Stimulated activated CD4-positive, alpha-beta T cell treated with anti-CD3 and anti-CD28 coated beads, Interleukin-4, amount 100 ng/mL, for 48 hours (primary cell): ENCODE measurements at regions not wholly inside any gene's neighbourhood (a gene's known extent, or its start where the extent isn't known, plus 50 kb on each side); places are given as distances from the start of the nearest gene placed in this dataset.
"Not testable (repeated sequence)": the region's sequence is repeated elsewhere in the genome, so short reads cannot be mapped to it uniquely, and the experiment has no call there.

Experiments used
- DNase-seq, 2 donors: peaks; one replicate each; pipeline ENCODE4 v3.0.0-alpha.2; 2020; ENCODE audit warnings: low read depth in 2 of 2

DNA sequence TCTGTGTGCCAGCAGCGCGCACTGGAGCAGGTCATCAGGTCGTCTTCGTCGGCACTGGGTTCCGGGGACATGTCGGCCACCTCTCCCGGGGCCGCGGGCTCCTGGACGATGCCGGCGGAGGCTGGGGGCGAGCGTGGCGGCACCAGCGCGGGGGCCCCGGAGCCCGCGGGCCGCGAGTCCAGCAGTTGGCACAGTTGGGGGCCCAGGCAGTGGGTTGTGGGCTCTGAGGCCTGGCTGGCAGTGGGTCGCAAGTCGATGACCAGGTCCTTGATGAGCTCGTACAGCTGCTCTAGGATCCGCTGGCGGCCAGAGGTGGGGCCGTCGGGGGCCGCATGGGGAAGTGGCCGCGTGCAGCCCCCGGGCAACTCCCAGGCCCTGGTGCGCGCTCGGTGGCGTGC lies 300.5 kb downstream of the CCDC74A start:
- no peak for DNase-seq

DNA sequence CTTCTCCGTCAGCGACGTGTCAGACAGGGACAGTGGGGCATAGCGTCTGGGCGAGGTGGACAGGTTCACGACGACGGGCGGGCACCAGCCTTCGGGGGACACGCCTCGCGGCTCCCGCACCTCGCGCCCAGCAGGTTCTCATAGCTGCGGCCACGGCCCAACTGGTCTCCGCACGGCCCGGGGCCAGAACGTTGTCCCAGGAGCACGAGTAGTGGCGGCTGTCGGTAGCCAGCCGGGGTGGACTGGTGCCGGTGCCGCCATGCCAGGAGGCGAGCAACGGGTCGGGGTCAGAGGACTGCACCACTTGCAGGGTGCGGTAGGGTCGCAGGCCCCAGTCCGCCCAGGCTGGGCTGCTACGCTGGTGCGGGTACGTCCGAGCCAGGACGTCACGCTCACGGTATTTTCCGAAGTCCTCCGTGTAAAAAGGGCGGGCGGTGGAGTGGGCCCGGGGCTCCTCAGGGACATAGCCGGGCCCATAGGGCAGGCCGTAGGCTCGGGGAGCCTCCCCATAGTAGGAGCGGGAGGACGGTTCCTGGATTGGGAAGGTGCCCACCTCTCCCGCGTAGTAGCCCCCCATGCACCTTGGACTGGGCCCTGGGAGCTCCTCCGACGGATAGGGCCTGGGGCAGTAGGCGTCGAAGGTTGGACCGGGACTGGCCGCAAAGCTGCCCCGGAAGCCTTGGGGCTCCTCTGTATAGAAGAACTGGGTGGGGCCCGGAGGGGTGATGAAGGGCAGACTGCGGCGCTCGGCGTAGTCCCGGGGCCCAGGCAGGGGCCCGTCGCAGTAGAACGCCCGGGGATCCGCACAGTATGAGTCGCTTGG lies 301.2 kb downstream of the CCDC74A start:
- DNase-seq: not testable (repeated sequence)

DNA sequence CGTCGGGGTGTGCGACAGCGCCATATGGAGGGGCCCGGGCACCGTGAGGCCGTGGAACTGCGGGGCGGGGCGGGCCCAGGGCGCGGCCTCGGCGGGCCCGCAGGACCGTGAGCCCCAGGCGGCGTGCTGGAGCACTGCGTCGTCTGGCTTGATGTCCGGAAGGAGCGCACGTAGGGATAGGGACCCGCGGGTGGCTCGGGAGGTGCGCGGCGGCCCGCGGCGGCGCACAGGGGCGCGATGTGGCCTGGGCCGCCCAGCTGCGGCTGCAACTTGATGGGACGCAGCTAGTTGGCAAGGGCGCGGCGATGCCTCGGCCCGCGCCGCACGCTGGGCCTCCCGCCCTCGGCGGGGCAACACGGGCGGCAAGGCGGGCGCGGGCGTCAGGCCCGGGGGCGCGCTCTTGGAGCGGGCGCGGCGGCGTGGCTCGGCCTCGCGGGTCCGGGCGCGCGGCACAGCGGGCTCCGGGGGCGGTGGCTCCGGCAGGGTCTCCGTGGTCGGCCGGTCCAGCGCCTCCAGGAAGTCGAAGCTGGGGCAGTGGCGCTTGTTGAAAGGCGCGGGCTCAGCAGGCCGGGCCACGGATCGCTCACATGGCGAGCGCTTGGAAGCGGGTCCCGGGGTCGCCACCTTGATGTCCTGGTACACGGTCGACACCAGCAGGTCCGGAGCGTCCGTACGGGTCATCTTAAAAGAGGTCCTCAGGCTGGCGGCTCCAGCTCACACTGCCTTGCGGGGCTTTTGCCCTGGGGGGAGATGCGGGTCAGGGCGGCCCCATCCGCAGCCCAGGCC lies 302.0 kb downstream of the CCDC74A start:
- DNase-seq: not testable (repeated sequence)

- not testable (repeated sequence) for DNase-seq
These were observed 302.7 kb downstream of the CCDC74A start for GRCh38 chr2:131830242-131830945.

DNA sequence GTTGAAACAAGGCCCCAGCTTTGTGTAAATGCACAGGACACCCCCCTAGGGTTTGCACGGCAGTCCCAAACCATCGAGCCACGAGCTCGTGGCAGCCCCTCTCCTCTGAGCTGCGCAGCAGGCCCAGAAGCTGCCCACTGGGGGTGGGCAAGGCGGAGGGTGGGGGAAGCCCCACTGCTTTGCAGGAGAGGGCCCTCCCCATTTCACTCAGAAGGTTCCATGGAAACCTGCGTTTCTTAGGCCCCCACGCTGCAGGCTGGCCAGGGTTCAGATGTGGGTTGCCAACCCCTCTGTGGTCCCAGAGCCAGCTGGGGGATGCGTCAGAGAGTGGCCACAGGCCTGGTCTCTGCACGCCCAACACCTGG lies 303.2 kb downstream of the CCDC74A start:
- DNase-seq: not testable (repeated sequence)

- DNase-seq: peak; percentile 14 to 16
These were observed 303.9 kb downstream of the CCDC74A start for GRCh38 chr2:131831450-131832208.

GRCh38 chr2:131832209-131832780 lies 304.6 kb downstream of the CCDC74A start:
- DNase-seq: not testable (repeated sequence)

- DNase-seq: not testable (repeated sequence)
These were observed 305.2 kb downstream of the CCDC74A start for GRCh38 chr2:131832917-131833316.

DNA sequence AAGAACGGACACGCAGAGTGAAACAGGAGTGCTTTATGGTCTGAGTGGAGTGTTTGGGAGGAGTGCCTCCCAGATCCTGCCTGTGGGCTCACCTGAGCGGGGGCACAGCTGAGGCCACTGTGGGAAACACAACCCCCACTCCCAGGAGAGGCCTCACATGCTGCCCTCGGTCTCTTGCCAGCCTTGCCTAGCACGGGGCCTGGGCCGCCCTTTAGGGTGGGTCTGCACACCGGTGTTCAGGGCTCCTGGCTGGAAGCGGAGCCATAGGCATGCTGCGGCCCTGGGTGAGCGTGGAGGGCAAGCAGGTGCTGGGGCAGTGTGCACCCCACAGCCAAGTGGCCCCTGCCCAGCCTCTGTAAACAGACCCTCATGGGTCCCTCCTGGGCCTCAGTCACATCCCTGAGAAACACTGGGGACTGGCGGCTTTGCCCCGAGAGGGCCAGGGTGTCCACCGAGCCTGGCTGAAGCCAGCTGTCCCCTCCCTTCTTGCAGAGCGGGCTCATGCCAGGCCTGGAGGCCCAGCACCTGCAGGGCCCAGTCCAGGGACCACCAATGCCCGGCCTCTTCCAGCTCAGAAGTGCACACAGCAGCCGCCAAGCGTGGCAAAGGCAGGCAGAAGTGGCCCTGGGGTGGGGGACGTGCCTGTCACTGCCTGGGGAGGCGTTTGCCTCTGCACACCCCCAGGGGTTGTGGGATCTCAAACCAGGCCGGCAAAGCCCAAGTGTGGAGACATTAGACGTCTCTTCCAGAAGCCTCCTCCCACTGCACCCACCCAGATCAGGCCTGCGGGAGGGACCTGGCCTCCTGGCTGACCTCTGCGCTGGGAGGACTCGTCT lies 305.9 kb downstream of the CCDC74A start:
- DNase-seq: not testable (repeated sequence)

DNA sequence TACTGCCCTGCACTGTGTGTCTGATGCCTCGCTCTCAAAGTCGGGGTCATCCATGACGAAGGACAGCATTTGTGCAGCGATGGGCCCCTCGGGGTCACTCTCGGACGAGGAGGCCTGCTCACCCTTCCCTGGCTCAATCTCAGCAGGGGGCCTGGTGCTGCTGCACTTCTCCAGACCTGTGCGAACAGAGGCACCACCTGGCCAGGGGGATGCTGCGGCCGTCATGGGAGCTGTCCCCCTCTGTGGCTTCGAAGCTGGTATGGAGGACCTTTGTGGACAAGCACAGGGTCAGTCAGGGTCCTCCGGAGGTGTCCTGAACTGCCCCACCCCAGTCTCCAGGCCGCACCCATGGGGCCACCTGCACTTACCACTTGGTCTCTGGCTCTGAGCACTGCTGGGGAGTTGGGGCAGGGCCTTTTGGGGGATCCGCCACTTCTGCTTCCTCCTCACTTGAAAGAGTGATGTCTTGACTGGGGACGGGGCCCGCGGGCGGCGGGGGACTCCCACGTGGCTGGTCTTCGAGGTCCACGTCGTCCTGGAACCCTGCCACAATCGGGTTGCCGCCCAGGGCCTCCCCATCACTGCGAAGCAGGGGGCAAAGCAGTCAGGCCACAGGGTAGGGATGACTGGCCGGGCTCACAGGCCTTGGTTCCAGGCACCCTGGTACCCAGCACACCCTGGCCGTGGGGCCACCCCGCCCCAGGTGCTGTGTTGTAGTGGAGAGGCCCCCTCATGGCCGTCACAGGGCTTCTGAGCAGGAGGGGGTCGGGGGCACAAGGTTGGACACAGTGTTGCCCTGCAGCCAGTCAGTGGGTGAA lies 306.7 kb downstream of the CCDC74A start:
- not testable (repeated sequence) for DNase-seq

- not testable (repeated sequence) for DNase-seq
These were observed 307.3 kb downstream of the CCDC74A start for GRCh38 chr2:131835022-131835421.

GRCh38 chr2:131835621-131836091 lies 308.0 kb downstream of the CCDC74A start:
- DNase-seq: no peak

GRCh38 chr2:131836116-131836515 lies 308.4 kb downstream of the CCDC74A start:
- not testable (repeated sequence) for DNase-seq

DNA sequence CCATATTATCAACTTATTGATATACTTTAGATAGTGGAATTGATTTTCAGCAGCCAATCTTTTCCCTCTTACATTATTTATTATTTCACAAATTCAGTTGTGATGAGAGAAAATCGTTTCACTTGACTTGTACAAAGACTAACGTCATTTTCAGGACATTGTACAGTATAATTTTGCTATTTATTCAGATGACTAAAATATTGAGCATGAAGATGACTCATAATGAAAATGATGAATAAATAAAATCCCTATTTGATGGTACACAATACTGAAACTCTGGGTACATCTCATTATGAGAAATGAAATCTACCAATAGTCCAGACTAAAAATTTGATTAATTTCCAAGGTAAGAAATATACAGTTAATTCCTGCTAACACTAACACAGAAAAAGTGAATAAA lies 316.4 kb downstream of the CCDC74A start:
- DNase-seq: not testable (repeated sequence)

DNA sequence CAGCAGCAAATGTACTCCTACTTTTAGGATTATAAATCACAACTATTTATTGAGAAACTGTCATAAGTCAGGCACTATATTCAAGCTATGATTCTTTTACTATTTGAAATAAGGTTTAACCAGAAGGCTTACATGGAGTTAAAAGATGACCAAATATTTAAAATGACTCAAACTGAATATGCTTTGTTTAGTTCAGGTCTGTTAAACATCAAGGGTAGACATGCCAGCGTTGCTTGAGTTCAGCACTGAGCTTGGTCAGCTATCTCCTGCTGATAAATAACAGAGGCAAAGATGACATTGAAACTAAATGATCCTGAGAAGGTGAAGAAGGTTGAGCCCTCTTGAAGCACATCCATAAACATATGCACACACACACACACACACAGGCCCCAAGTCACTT lies 305.6 kb downstream of the ANKRD30BL start:
- not testable (repeated sequence) for DNase-seq

- not testable (repeated sequence) for DNase-seq
These were observed 303.6 kb downstream of the ANKRD30BL start for GRCh38 chr2:131858197-131858596.
